ENCODE measurements at regions not wholly inside any gene's neighbourhood (a gene's known extent, or its start where the extent isn't known, plus 50 kb on each side); places are given as distances from the start of the nearest gene placed in this dataset.

DNA sequence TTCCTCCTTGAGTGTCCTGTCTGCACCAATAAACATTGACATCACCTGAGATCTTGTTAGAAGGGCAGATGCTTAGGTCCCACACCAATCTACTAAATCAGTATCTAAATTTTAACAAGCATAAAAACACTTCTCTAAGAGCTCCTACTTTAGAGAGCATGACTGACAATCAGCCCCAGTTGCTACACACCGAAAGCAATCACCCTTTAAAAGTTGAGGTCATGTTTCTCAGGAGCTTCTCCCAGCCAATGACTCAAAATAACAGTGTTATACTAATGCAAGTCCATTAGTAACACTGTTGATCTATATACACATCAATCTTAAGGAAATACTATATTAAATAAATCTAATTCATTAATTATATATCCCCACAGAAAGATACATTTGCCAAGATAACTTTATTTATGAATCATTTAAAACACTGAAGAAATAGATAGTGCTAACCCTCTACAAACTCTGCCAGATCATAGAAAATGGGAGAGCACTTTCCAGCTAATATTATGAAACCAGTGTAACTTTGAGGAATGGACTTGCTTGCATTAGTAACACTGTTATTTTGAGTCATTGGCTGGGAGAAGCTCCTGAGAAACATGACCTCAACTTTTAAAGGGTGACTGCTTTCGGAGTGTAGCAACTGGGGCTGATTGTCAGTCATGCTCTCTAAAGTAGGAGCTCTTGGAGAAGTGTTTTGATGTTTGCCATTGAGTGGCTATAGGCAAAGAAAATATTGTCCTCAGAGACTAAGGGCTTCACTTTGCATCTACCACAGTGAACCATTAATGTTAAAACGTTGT, 109.8 kb upstream of the HDX start:
- ChIA-PET POLR2A (no interaction called here), CTCF (no interaction called here)
- no peak for TF ChIP-seq CTCF (IDR thresholded peaks at IDR 0.05; ENCODE audit: insufficient read depth, low read length, missing control alignments)
- DNase-seq (ENCODE audit: low read depth, low spot score): no peak
- H3K4me3 ChIP-seq (ENCODE audit: low read depth, low read length): no peak overlapping the region

- ChIA-PET CTCF (no interaction called here), POLR2A (no interaction called here)
- H3K4me3 ChIP-seq (ENCODE audit: low read depth, low read length): no peak overlapping the region
- no peak for TF ChIP-seq CTCF (IDR thresholded peaks at IDR 0.05; ENCODE audit: insufficient read depth, low read length, missing control alignments)
- DNase-seq (ENCODE audit: low read depth, low spot score): no peak
Observed at GRCh38 chrX:84634201-84634782, 132.0 kb upstream of the HDX start.

- DNase-seq (ENCODE audit: low read depth, low spot score): no peak
- no peak overlapping the region for H3K4me3 ChIP-seq (ENCODE audit: low read depth, low read length)
- no peak for TF ChIP-seq CTCF (IDR thresholded peaks at IDR 0.05; ENCODE audit: insufficient read depth, low read length, missing control alignments)
- ChIA-PET CTCF (no interaction called here), POLR2A (no interaction called here)
Observed at GRCh38 chrX:84666086-84666485, 163.8 kb upstream of the HDX start.

DNA sequence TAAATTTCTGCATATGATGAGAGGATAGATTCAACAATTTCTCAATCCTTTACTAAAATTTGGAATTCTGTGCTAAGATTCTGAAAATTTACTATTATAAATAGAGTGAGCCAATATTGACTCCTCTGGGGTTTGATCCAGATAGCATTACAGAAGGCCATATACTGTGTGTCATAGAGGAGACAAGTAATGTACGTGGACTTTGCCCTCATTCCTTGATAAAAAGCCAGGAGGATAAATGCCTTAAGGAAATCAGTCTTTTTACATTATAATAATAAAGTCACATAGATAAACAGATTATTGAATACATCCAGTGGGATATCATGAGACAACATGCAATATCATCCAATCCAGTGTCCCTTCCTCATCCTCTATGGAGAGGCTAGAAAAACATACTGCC, 188.0 kb upstream of the HDX start:
- POLR2A ChIA-PET: no interaction called here
- TF ChIP-seq CTCF (IDR thresholded peaks at IDR 0.05; ENCODE audit: insufficient read depth, low read length, missing control alignments): no peak
- CTCF ChIA-PET: no interaction called here
- no peak for DNase-seq (ENCODE audit: low read depth, low spot score)
- no peak overlapping the region for H3K4me3 ChIP-seq (ENCODE audit: low read depth, low read length)

DNA sequence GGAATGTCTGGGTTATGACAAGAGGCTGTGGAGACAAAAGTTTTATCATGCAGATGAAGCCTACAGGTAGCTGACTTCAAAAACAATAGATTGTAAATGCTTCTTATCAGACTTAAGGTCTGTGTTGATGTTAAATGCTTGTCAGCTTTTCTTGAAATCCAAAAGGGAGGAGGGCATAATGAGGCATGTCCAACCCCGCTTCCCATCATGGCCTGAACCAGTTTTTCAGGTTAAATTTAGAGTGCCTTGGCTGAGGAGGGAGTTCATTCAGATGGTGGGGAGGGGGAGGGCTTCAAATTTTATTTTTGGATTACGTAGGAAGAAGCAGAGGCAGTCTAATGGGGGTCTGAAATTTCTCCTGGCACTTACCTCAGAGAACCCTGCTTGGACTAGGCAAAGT, 207.7 kb upstream of the HDX start:
- no peak for DNase-seq (ENCODE audit: low read depth, low spot score)
- no peak for TF ChIP-seq CTCF (IDR thresholded peaks at IDR 0.05; ENCODE audit: insufficient read depth, low read length, missing control alignments)
- ChIA-PET POLR2A (no interaction called here), CTCF (no interaction called here)
- H3K4me3 ChIP-seq (ENCODE audit: low read depth, low read length): no peak overlapping the region

GRCh38 chrX:84710611-84711010, 208.4 kb upstream of the HDX start:
- ChIA-PET POLR2A (no interaction called here), CTCF (no interaction called here)
- no peak for TF ChIP-seq CTCF (IDR thresholded peaks at IDR 0.05; ENCODE audit: insufficient read depth, low read length, missing control alignments)
- no peak for DNase-seq (ENCODE audit: low read depth, low spot score)
- H3K4me3 ChIP-seq (ENCODE audit: low read depth, low read length): no peak overlapping the region
